A549 (cell line): ENCODE measurements at regions not wholly inside any gene's neighbourhood (a gene's known extent, or its start where the extent isn't known, plus 50 kb on each side); places are given as distances from the start of the nearest gene placed in this dataset.
"Not testable (repeated sequence)": the region's sequence is repeated elsewhere in the genome, so short reads cannot be mapped to it uniquely, and the experiment has no call there.

Experiments
- ATAC-seq, 2 experiments: fragments of 200-7000 bp in 1 of 2; fragments of >200 bp in 1 of 2; cut with Nextera tagmentation in 1 of 2; cut with Tn5 transposase in 1 of 2; 3 replicates each; pipeline versions ENCODE4 v1.8.0 to v1.9.1; 2018 to 2020; ENCODE audit warnings: mild to moderate bottlenecking in 1 of 2, moderate library complexity in 1 of 2
- CTCF ChIA-PET: fragments of 300-600 bp; sonication (Branson Sonifier 250); formaldehyde crosslinking; extraction: SDS; loops from one replicate; lab custom pipeline; 2021; ENCODE audit warnings: antibody characterized with exemption, inconsistent platforms; lab: Yijun Ruan, JAX
- POLR2A ChIA-PET: fragments of 350-600 bp; formaldehyde crosslinking; extraction: SDS; loops from one replicate; lab custom pipeline; 2021; ENCODE audit warnings: antibody characterized with exemption, inconsistent platforms; lab: Yijun Ruan, JAX
- DNase-seq, 2 experiments: peaks; one replicate each; pipeline versions ENCODE4 v3.0.0 to v3.0.0-alpha.2; 2011 to 2016; ENCODE audit warnings: low read depth in 1 of 2, low spot score in 1 of 2
- FAIRE-seq: peaks from 2 replicates; lab custom pipeline; 2011; peaks lifted over from hg19 to GRCh38; lab: Jason Lieb, UNC
- H3K27ac ChIP-seq, 2 experiments: fragments of >200 bp; sonication (Bioruptor Twin); formaldehyde crosslinking; 3 replicates each; pipeline ENCODE4 v1.5.1; 2016 to 2017
- H3K4me1 ChIP-seq: fragments of >200 bp; sonication (Bioruptor Twin); formaldehyde crosslinking; 3 replicates; pipeline ENCODE4 v1.6.1; 2016
- H3K4me2 ChIP-seq: fragments of >200 bp; sonication (Bioruptor Twin); formaldehyde crosslinking; 3 replicates; pipeline ENCODE4 v1.6.1; 2016
- H3K4me3 ChIP-seq: fragments of >200 bp; sonication (Bioruptor Twin); formaldehyde crosslinking; 3 replicates; pipeline ENCODE4 v1.5.1; 2016
- H3K9me3 ChIP-seq: fragments of >200 bp; sonication (Bioruptor Twin); formaldehyde crosslinking; 3 replicates; pipeline ENCODE4 v1.6.1; 2016
- ATOH8 ChIP-seq: fragments of 250-450 bp; sonication (Bioruptor Pico); IDR thresholded peaks from 2 replicates; pipeline ENCODE4 v1.5.0; 2020; ENCODE audit warnings: low read depth, mild to moderate bottlenecking, moderate library complexity
- CEBPB ChIP-seq, 2 experiments: fragments of >200 bp in 1 of 2; sonication (Bioruptor Twin) in 1 of 2; formaldehyde crosslinking in 1 of 2; IDR thresholded peaks; 2 replicates each; pipeline ENCODE4 v1.6.1; 2012 to 2016
- CHD4 ChIP-seq: fragments of 200-600 bp; sonication (generic); IDR thresholded peaks from 2 replicates; pipeline ENCODE4 v1.6.1; 2016; ENCODE audit warnings: antibody characterized with exemption, mild to moderate bottlenecking, borderline replicate concordance
- EHF ChIP-seq: fragments of 250-450 bp; sonication (Bioruptor Pico); IDR thresholded peaks from 2 replicates; pipeline ENCODE4 v1.5.0; 2020; ENCODE audit warnings: mild to moderate bottlenecking
- EHMT2 ChIP-seq: fragments of 200-600 bp; sonication (generic); IDR thresholded peaks from 2 replicates; pipeline ENCODE4 v1.6.1; 2016; ENCODE audit warnings: antibody characterized with exemption, low read depth, mild to moderate bottlenecking, moderate library complexity
- ESRRA ChIP-seq: fragments of 150-350 bp; IDR thresholded peaks from 2 replicates; pipeline ENCODE4 v1.6.1; 2014; ENCODE audit warnings: mild to moderate bottlenecking, low read length, borderline replicate concordance
- FOSB ChIP-seq: fragments of 250-450 bp; sonication (Bioruptor Pico); IDR thresholded peaks from 2 replicates; pipeline ENCODE4 v1.5.0; 2020; ENCODE audit warnings: mild to moderate bottlenecking, moderate library complexity
- HDAC2 ChIP-seq: fragments of 200-600 bp; sonication (generic); IDR thresholded peaks from 2 replicates; pipeline ENCODE4 v1.6.1; 2016
- HES2 ChIP-seq: fragments of >200 bp; sonication (Bioruptor Twin); formaldehyde crosslinking; IDR thresholded peaks from 2 replicates; pipeline ENCODE4 v1.6.1; 2016
- HOXA7 ChIP-seq: fragments of 250-450 bp; sonication (Bioruptor Pico); IDR thresholded peaks from 2 replicates; pipeline ENCODE4 v1.5.0; 2020; ENCODE audit warnings: mild to moderate bottlenecking, moderate library complexity
- JUN ChIP-seq, 2 experiments: fragments of >200 bp; sonication (Bioruptor Twin); formaldehyde crosslinking; IDR thresholded peaks; 2 replicates in 1 of 2; 3 replicates in 1 of 2; pipeline ENCODE4 v1.6.1; 2016 to 2017
- KDM1A ChIP-seq: fragments of 200-600 bp; sonication (generic); IDR thresholded peaks from 2 replicates; pipeline ENCODE4 v1.6.1; 2016; ENCODE audit warnings: low read depth, mild to moderate bottlenecking
- MAFK ChIP-seq: fragments of 450-650 bp; IDR thresholded peaks from 2 replicates; pipeline ENCODE4 v1.6.1; 2014; ENCODE audit not compliant: partially characterized antibody
- MAZ ChIP-seq: fragments of 150-350 bp; IDR thresholded peaks from 2 replicates; pipeline ENCODE4 v1.6.1; 2014; ENCODE audit warnings: antibody characterized with exemption, low read depth, low read length, borderline replicate concordance
- PBX3 ChIP-seq: IDR thresholded peaks from 2 replicates; pipeline ENCODE4 v1.6.1; 2012
- PHF8 ChIP-seq: fragments of 200-600 bp; sonication (generic); IDR thresholded peaks from 2 replicates; pipeline ENCODE4 v1.6.1; 2016; ENCODE audit warnings: low read depth, mild to moderate bottlenecking, antibody characterized with exemption, moderate library complexity, borderline replicate concordance
- POLR2A ChIP-seq: IDR thresholded peaks from 2 replicates; pipeline ENCODE4 v1.6.1; 2012; ENCODE audit warnings: mild to moderate bottlenecking, low read length
- RAD21 ChIP-seq, 2 experiments: fragments of >200 bp in 1 of 2; sonication (Bioruptor Twin) in 1 of 2; formaldehyde crosslinking in 1 of 2; IDR thresholded peaks in 1 of 2; conservative IDR thresholded peaks in 1 of 2; 2 replicates in 1 of 2; 3 replicates in 1 of 2; pipeline ENCODE4 v1.6.1; 2012 to 2018; ENCODE audit warnings: inconsistent platforms in 1 of 2
- REST ChIP-seq: fragments of 200-600 bp; sonication (generic); IDR thresholded peaks from 2 replicates; pipeline ENCODE4 v1.6.1; 2016; ENCODE audit warnings: antibody characterized with exemption, mild to moderate bottlenecking, moderate library complexity
- SMC3 ChIP-seq: fragments of >200 bp; sonication (Bioruptor Twin); formaldehyde crosslinking; IDR thresholded peaks from 3 replicates; pipeline ENCODE4 v1.6.1; 2018; ENCODE audit warnings: inconsistent platforms
- SREBF2 ChIP-seq: fragments of 450-650 bp; IDR thresholded peaks from 2 replicates; pipeline ENCODE4 v1.6.1; 2014; ENCODE audit warnings: mild to moderate bottlenecking, moderate library complexity
- TP53 ChIP-seq: fragments of 250-450 bp; sonication (Bioruptor Pico); IDR thresholded peaks from 2 replicates; pipeline ENCODE4 v1.5.0; 2021; ENCODE audit warnings: mild to moderate bottlenecking, moderate library complexity
- ZFP36 ChIP-seq: fragments of 450-650 bp; IDR thresholded peaks from 2 replicates; pipeline ENCODE4 v1.6.1; 2014; ENCODE audit warnings: borderline replicate concordance; ENCODE audit not compliant: partially characterized antibody
- ZNF302 ChIP-seq: fragments of 250-450 bp; sonication (Bioruptor Pico); IDR thresholded peaks from 2 replicates; pipeline ENCODE4 v1.9.0; 2021; ENCODE audit warnings: inconsistent platforms, mild to moderate bottlenecking, moderate library complexity
- WGBS: methylation state at CpG from one replicate; pipeline ENCODE4 v1.1.6; 2017; ENCODE audit errors: missing lambda C conversion rate; 5-methylcytosine and 5-hydroxymethylcytosine counted together

- TF ChIP-seq SREBF2 (no peak), PHF8 (no peak), ZNF302 (CRISPR knock-in tag) (no peak), FOSB (no peak), HES2 (no peak), CHD4 (no peak), JUN (IDR thresholded peaks at IDR 0.05) (no peak), EHMT2 (no peak), POLR2A (no peak), REST (no peak), KDM1A (no peak), HDAC2 (no peak), MAFK (no peak), TP53 (no peak), ESRRA (no peak), MAZ (no peak), PBX3 (no peak), ZFP36 (no peak), RAD21 (conservative IDR thresholded peaks at IDR 0.05 in 1 of 2, IDR thresholded peaks at IDR 0.05 in 1 of 2) (no peak), ATOH8 (CRISPR knock-in tag) (no peak)
- Histone ChIP-seq H3K4me2 (no peak overlapping the region), H3K9me3 (no peaks in the 10 kb centered on the region), H3K4me1 (no peaks in the 10 kb centered on the region), H3K27ac (no peak overlapping the region), H3K4me3 (no peak overlapping the region)
- POLR2A ChIA-PET: no interaction called here
- 96% methylated on average over 2 of the region's 2 CpGs for WGBS
- no peak for FAIRE-seq
- CTCF ChIA-PET: no interaction called here
- no peak for ATAC-seq
- no peak for DNase-seq
Observed at GRCh38 chr7:29652556-29652955, 88.9 kb downstream of the PRR15 start.

GRCh38 chr7:29654340-29654739 lies 90.7 kb downstream of the PRR15 start:
- CTCF ChIA-PET, FAIRE-seq, DNase-seq: not testable (repeated sequence)

GRCh38 chr7:29657288-29657687 lies 93.7 kb downstream of the PRR15 start:
- Histone ChIP-seq H3K27ac (no peak overlapping the region), H3K4me3 (no peak overlapping the region), H3K4me2 (no peak overlapping the region)
- no peak for FAIRE-seq
- no peak for ATAC-seq
- WGBS: 89% methylated on average over 5 of the region's 5 CpGs
- no peak for TF ChIP-seq SMC3
- TF ChIP-seq HDAC2: no peak
- TF ChIP-seq EHF (CRISPR knock-in tag): no peak
- TF ChIP-seq MAZ: no peak
- TF ChIP-seq RAD21 (conservative IDR thresholded peaks at IDR 0.05 in 1 of 2, IDR thresholded peaks at IDR 0.05 in 1 of 2): no peak
- no peak for TF ChIP-seq HOXA7 (CRISPR knock-in tag)
- no peak for TF ChIP-seq CEBPB (IDR thresholded peaks at IDR 0.05)
- TF ChIP-seq, all 56 proteins: peak for 0
- no peaks in the 10 kb centered on the region for H3K4me1 ChIP-seq
- H3K9me3 ChIP-seq: no peaks in the 10 kb centered on the region
- ChIA-PET CTCF (no interaction called here), POLR2A (no interaction called here)
- no peak for DNase-seq

More at GRCh38 chr7:29654340-29654739, 90.7 kb downstream of the PRR15 start:
- WGBS: 98% methylated on average over 4 of the region's 4 CpGs
- H3K9me3 ChIP-seq, POLR2A ChIA-PET, ATAC-seq, H3K4me2 ChIP-seq, H3K4me3 ChIP-seq, H3K27ac ChIP-seq, H3K4me1 ChIP-seq: not testable (repeated sequence)
